HG03039 (cell line): ENCODE measurements at regions not wholly inside any gene's neighbourhood (a gene's known extent, or its start where the extent isn't known, plus 50 kb on each side); places are given as distances from the start of the nearest gene placed in this dataset.

Source experiments
- ATAC-seq: cut with Tn5 transposase; IDR thresholded peaks from one replicate; pipeline ENCODE4 v1.9.1; 2021; ENCODE audit warnings: mild to moderate bottlenecking, moderate library complexity; ENCODE audit not compliant: unreplicated experiment

DNA sequence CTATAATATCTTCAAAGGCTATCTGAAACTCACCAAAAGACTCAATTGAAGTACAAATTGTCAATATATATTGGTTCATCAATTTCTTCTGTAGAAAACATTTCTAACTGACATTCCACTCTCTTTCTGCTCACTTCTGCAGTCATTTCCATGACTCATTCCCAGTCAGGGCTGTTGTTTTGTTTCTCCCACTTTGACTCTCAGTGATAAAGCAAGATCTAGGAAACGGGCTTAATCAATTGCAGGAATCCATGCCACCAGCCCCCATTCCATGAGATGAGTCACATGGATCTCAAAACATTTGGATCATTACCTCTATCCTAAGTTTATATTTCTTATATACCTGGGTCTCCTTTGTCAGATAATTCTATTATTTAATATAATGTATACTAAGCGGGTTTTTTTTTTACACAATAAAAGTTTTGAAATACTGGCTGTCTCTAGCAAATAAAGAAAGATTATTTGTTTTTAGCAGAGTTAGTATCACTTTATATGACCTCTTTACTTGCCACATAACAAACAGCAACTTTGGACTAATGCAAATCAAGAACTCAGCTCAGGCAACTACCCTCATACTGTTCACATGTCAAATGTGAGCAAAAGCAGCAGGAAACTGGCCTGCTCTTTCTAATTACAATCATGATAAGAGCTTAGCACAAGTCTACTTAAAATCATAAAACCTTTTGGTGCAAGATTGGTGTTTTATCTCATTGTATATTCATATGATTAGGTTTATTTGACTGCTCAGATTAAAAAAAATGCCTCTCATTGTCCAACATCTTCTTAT is 251.1 kb upstream of the PIK3C3 start:
- ATAC-seq, result no peak

DNA sequence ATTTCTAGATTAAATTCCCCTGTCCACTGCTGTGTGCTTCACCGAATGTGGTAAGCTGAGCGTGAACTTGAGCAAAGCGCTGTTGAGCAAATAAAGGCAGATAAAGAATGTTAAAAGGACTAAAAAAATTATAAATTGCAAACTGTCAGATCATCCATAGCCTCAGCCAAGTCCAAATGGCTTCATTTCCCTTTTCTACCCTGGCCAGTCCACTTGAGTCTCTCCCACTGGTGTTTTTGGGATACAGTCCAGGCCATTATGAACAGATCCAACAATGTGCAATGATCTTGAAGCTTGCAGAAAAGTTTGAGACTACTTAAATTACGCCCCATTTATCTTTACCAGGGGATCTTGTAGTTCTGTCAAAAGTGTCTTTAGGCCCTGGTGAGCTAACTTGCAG is 254.6 kb upstream of the PIK3C3 start:
- ATAC-seq, result no peak

DNA sequence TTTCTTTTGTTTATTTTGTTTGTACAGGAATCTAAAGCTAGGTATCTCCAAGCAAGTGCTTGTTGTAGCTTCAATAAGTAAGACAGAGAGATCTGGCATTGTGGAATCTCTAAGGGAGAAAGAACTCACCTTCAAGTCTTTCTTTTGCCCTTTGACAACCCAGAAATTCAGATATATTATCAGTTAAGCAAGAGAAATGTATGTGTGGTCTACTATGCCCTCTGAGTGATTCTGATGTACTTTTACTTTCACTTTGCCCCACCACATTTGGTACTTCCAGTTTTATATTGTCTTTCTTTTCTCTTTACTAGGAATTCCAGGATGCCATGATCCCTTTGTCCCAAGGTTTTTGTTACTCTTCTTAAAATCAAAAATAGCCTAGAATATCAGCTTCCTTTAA is 259.6 kb upstream of the PIK3C3 start:
- ATAC-seq, result no peak

DNA sequence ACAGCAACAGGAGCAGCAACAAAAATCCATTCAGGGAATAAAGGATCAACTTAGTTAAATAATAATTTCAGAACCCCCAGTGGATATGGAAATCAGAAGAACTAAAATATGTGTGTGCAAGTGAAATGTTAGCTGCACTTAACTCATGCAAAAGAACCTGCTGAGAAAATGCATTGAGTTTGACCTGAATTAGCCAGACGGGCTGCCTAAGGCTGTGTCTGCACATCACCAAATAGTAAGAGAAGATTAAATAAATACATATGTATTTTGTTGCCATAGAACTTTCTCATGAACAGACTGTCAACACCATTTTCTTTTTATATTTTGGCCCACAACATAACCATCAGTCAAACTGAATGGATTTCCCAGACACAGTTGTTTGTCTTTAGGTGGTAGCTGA is 262.0 kb upstream of the PIK3C3 start:
- ATAC-seq, result no peak

DNA sequence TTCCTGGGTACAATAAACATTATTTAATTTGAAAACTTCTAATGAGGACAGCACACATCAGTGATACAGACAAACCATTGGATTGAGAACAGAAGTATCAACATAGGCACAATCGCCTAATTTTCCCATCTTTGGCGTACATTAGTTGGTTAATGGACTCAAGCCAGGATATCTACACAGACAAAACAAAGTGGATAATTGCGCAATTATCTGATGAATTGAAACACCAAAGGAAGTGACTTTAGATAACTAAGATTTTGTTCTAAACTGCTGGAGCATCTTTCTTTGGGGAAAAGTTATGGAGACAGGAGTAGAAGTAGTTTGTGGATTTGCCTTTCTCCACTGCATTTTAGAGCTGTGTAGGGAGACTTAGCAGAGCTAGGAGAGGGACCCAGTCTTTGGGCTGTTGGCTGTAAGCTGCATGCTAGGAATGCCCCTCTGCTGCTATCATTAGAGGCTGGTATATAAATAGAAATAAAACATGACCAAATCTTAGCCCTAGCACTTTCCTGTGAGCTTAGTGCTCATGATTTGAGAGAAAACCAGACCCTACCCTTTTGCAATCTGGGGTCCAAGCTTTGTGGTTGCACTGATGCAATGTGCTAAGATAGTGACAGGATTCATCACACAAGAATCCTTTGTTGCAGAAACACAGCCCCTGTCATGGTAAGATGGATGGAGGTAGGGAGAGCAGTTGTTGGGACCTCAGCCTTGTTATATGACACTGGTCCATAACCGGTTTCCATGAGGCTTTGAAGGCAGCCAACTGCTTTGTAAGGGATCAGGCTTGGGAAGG is 264.5 kb upstream of the PIK3C3 start:
- ATAC-seq, result no peak

DNA sequence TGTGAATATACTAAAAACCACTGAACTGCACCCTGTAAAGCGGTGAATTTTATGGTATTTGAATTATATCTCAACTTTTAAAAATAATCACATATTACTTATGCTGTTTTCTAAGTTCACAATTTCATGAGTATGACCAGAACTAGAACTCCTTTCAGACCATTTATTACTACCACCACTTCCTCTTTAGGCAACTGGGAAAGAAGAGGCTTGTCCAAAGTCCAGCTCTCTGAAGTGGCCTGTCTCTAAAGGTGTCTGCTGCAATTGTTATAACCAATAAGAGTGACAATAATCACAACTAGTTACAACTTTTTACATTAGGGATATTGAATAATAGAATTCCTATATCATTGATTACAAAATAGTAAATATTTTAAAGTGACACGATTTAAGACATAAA is 267.9 kb upstream of the PIK3C3 start:
- ATAC-seq, result no peak

DNA sequence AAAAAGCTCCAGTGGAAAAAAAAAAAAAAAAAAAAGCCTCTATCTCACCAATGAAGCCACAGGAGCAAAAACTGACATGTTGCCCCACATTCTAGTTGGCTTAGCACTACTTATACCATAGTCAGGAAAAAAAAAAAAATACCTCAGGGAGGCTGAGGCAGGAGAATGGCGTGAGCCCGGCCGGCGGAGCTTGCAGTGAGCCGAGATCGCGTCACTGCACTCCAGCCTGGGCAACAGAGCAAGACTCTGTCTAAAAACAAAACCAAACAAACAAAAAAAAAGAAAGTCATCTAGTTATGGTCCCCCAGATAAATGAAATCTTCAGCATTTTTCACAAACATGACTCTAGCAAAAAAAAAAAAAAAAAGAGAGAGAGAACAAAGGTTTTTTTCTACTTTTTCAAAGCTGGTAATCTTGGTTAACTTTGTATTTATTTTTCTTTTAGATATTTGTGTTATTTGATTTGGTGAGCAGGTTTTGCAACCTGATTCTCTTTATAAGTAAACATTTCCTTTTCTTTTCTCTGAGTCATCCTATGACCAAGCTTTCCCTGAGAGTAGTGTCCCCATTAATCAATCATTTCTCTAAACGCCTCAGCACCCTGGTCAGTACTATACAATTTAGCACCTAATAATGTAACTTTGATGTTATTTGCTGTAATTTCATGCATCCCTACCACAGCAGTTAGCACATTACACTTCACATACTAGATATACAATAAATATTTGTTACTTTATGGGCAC is 273.7 kb upstream of the PIK3C3 start:
- ATAC-seq, result no peak

DNA sequence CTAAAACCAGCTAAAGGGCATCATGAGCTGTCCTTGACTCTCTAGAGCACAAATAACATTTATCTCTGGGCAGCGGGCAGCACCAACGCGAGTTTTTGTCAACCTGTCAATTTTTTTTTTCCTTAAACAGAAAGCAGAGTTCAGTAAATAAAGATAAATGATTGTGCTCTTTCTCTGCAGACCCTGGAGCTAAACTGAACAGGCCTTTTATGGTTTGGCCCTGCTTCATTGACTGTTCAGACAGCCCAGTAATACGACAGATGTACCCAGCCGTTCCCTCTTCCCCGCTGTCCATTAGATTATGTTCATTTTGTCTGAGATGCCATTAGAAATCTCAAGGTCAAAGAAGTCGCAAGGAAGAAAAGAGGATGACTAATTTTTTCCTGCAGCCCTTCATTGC is 280.5 kb upstream of the PIK3C3 start:
- ATAC-seq, result no peak

DNA sequence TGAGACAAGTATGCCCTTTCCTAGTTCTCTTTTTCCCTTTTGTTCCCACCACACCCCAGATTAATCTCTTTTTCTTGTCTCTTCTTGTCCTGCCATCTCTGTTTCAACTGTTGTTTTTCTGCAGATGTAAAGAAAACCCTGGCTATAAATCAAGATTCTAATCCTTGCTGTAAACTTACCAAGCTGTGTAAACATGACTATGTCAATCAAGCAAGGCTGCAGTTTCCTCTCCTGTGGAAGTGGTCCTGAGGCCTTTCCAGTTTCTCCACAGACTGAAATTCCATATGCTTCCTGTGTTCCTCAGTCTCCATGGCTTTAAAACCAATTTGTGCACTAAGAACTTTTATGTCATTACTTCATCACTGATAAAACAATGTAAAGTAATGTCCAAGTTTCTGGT is 288.8 kb upstream of the PIK3C3 start:
- ATAC-seq, result no peak

DNA sequence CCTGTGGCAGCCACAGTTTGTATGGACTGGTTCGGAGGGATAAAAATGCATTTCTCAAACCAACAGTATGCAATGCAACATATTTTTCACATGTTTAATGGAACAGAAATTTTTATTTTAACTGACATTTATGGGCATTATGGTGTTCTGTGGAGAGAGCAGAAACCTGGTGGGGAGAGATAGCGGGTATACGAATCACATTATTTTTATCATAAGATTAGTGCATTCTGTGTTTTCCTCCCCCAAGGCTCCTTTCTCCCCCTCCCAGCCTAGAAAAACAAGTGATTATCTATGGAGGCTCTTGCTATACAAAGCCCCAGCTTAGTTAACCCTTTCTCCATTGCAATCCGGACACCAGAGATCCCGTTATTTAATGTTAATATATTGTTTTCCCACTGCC is 289.8 kb upstream of the PIK3C3 start:
- ATAC-seq, result no peak

DNA sequence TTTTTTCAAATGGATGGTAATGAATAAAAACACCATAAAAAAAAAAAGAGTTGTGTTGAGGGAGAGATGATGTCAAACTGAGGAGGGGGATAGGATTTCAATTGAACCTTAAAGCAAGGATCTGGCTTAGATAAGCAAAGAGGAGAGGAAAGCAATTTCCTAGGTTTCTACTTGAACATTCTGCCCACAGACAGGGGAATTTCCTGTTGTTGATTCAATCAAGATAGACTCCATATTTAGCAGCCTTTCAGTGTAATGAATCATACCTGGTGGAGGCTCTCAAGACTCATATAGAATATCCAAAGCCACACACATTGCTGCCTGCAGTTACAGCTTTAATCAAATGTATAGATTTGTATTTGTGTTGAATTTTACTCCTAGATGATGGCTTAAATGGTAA is 294.4 kb upstream of the PIK3C3 start:
- no peak for ATAC-seq

DNA sequence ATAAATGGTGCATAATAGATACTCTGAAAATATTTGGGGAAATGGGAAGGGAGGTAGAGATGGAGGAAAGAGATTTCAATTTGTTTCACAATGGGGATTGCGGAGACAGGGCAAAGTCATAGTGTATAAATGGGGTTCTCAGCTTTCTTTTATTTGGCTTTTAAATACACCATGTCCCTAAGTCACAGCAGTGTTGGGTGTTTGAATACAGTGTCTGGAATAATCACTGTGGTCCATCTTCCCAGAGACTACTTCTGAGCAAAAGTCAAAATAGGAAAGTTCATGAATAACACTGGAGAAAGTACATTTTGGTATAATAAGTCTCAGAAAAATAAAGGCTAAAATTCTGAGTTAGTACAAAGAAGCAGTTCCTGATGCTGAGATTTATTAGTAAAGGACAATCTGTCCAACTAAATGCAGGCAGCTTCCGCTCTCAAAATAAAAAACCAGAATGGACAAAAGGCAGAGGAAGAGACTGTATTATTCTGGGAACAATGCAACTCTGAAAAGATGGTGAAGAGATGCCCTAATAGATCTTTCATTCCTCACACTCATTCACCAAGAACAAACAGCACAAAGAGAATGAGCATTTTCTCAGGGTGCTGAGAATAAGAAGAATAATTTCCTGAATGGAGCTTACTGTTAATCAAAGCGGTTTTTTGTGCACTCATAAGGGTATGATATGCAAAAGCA is 295.4 kb upstream of the PIK3C3 start:
- ATAC-seq, result no peak

DNA sequence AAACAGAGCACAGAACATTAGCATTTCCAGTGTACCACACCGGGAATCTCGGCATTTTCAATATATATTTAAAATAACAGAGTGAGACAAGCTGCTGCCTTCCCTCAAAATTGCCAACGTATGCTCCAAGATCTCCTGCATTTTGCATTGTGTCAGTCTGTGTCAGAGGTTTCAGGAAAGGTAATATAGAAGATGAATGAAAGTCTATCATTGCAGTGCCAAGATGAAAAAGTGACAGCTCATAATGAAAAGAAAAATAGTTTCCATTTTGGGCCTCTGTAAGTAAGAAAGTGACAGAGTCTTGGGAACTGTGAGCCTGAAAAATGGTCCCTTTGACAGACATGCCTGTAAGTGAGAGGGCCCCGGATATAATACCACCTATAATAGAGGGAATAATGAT is 297.8 kb upstream of the PIK3C3 start:
- no peak for ATAC-seq

DNA sequence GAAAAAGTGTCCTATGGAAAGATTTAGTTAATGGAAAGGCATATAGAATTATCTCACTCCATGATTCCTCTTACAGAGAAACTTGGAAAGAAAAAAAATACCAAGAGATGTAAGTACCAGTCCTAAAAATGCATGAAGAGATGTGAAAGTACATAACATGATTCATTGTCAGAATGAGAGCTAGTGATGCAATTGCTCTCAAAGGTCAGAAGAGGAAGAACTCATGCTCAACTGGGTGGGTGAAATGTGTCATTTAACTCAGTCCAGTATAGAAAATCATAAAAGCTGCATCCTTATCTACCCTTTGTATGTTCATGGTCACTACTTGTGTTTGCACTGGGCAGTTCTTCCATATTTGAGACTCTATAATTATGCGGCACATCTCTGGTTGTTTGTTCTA is 300.0 kb upstream of the PIK3C3 start:
- ATAC-seq, result no peak

DNA sequence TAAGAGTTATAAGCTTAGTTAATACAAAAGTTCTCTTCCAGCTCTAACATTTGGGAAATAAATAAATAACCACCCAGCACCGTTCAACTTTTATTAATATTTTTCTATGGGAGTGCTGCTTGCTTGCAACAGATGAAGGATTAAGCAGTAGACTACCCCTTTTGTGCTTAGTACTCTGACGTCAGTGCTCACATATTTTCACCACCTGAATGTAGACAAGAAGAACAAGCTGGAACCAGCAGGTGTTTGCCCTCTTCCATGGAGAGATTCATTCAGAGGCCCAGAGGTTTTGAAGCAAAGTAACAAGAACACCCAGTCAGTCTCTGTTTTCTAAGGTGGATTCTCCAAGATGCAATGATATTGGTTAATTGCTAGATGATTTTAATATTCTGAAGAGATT is 307.1 kb upstream of the PIK3C3 start:
- no peak for ATAC-seq

DNA sequence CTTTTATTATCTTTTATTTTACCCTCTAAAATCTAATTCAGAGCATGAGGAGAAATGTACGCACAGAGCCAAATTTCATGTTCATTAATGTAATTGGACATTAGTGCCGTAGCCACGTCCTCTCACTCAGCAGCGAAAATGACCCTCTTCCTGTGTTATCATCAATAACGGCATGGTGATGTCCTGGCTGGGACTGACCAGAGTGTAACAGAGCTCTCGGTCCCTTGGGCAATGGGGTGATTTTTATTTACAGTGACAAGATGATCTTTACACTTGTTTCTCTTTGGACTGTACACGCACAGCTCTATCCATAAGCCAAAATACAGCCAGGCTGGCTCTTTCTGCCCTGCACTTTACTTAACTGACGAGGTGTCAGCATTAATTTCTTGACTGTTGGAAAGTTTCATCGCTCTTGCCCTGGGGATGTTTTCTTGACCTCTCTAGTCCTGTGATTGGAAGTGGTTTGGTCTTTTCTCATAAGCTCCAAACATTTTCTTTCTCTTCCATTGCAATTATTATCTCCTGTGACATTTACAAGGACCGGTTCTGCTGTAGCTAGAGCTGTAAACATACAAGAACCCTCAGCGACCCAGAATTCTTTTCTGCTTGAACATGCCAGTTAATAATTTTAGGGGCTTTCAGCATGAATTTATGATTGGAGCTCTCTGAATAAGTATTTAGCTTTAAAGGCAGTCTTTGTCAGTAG is 308.0 kb upstream of the PIK3C3 start:
- ATAC-seq, result no peak

DNA sequence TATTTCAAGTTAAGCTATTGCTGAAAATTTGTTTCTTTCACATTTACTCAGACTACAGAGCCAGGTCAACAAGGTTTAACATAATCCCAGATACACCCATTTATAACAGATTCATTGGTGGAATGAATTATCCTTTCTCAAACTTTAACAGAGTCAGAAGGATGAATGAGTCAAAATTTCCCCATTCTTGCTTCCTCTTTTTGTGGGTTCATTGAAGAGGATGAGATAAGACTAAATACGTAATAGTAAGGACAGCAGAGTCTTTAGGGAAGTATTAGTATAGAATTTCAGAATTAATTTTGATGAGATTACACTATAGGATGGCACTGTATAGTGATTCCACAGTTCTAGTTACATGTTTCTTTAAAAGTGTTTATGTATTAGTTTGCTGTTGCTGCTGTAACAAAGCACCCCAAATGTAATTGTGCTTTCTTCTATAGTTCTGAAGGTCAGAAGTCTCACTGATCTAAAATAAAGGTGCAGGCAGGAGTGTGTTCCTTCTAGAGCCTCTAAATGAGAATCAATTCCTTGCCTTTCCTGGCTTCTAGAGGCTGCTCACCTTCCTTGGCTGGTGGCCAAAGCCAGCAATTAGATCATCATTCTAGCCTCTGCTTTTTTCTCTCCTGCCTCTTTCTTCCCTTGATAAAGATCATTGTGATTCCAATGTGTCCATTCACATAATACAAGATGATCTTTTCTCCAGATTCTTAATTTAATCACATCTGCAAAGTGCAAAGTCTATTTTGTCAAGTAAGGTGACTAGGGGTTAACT is 309.3 kb upstream of the PIK3C3 start:
- no peak for ATAC-seq

DNA sequence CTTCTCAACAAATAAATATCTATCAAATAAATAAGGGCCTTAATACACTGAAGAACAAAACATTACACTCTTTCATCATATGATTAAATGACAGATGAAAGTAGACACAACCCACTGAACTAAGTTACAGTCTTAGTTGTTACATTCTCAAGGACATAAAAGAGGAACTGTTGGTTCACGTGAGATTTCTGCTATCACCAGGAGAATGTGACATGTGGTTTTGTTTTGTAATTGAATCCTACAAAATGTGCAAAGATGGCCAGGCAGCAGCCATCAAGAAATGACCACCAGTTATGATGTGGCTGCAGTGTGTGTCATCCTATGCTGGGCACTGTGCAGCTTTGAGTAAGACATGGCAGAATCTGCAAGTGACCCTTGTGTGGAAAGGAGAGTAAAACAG is 310.6 kb upstream of the PIK3C3 start:
- ATAC-seq, result no peak

DNA sequence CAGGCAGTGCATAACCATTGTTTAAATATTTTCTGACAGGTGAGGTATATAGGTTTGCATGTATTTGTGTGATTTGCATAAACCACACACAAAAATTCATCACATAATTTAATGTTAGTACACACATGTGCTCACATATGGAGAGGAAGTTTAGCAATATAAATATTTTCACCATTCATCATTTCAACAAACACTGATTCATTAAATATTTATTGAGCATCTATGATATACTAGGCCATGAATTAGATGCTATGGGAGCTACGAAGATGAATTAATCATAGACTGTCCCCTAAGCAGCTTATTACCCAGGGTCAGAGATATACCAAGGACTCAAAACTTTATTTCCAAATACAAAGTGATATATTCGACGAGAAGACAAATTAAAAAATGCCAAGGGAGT is 311.6 kb upstream of the PIK3C3 start:
- no peak for ATAC-seq

DNA sequence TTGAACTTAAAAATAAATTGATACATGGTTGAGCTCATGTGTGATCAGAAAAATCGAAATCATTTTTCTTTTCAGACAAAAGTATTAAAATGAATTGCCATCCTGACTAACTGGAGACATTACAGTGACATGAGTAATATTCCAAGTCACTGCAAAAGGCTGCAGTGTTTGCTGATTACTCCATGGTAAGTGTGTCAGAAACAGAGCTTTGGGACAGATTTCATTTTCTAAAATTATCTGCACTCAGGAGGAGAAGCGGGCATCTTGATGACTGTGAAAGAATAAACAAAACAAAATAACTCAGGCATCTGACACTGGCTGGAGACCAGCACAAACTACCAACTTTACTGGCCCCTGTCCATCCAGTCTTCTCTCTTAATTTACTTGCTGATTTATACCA is 312.3 kb upstream of the PIK3C3 start:
- no peak for ATAC-seq
